Thyroid gland (tissue), 4 donors: ENCODE measurements at regions not wholly inside any gene's neighbourhood (a gene's known extent, or its start where the extent isn't known, plus 50 kb on each side); places are given as distances from the start of the nearest gene placed in this dataset.
"Not testable (repeated sequence)": the region's sequence is repeated elsewhere in the genome, so short reads cannot be mapped to it uniquely, and the experiment has no call there.

Experiments used
- DNase-seq, 2 donors: peaks; one replicate each; pipeline ENCODE4 v3.0.0-alpha.2; 2019
- H3K27ac ChIP-seq, 3 donors: fragments of 200-600 bp; sonication (generic); 1 replicate in 2 of 3; 2 replicates in 1 of 3; pipeline ENCODE4 v1.5.1; 2016 to 2019; ENCODE audit warnings: mild to moderate bottlenecking in 1 of 3, moderate library complexity in 1 of 3
- H3K27me3 ChIP-seq: fragments of 200-600 bp; sonication (generic); one replicate; pipeline ENCODE4 v1.5.1; 2019
- H3K36me3 ChIP-seq, 2 donors: fragments of 200-600 bp; sonication (generic); one replicate each; pipeline ENCODE4 v1.5.1; 2016 to 2019
- H3K4me1 ChIP-seq, 2 donors: fragments of 200-600 bp; sonication (generic); one replicate each; pipeline ENCODE4 v1.5.1; 2017 to 2019
- H3K4me3 ChIP-seq, 3 donors: fragments of 200-600 bp; sonication (generic); replicated peaks in 1 of 3; 1 replicate in 2 of 3; 2 replicates in 1 of 3; pipeline ENCODE4 v1.5.1; 2016; ENCODE audit warnings: mild to moderate bottlenecking in 1 of 3
- H3K9me3 ChIP-seq: fragments of 200-600 bp; sonication (generic); one replicate; pipeline ENCODE4 v1.5.1; 2017
- CTCF ChIP-seq, 6 experiments: fragments of 200-600 bp in 3 of 6; fragments of 450-650 bp in 3 of 6; sonication (generic) in 3 of 6; IDR thresholded peaks; one replicate each; pipeline ENCODE4 v1.5.1; 2016 to 2019; ENCODE audit warnings: antibody characterized with exemption in 6 of 6, mild to moderate bottlenecking in 2 of 6, inconsistent platforms in 1 of 6, moderate library complexity in 1 of 6
- POLR2A ChIP-seq, 2 donors: fragments of 450-650 bp; IDR thresholded peaks; one replicate each; pipeline ENCODE4 v1.6.1; 2017; ENCODE audit warnings: antibody characterized with exemption in 2 of 2, mild to moderate bottlenecking in 2 of 2, moderate library complexity in 1 of 2
- WGBS, 2 donors: methylation state at CpG; one replicate each; pipeline ENCODE4 v1.1.5; 2017; 5-methylcytosine and 5-hydroxymethylcytosine counted together
- intact Hi-C: fragments of 100-400 bp; cut with DNase I; formaldehyde crosslinking; loops from one replicate; pipeline ENCODE4 v1.15.1; 2023

GRCh38 chr5:154679501-154679900 is 75.7 kb upstream of the LARP1 start:
- no peaks in the 10 kb centered on the region for H3K27me3 ChIP-seq
- no peaks in the 10 kb centered on the region for H3K9me3 ChIP-seq
- no peaks in the 10 kb centered on the region for H3K36me3 ChIP-seq
- H3K4me1 ChIP-seq = peaks cover 4 to 17% of the 10 kb centered on the region in 2 donors
- no peak overlapping the region for H3K27ac ChIP-seq
- H3K4me3 ChIP-seq = no peak overlapping the region
- intact Hi-C loops = loop anchor here (10.0 kb wide), 1 partner anchor 185 kb away; no protein-coding TSS in a partner anchor
- TF ChIP-seq POLR2A (IDR thresholded peaks at IDR 0.05) (no peak), CTCF (IDR thresholded peaks at IDR 0.05) (no peak)
- DNase-seq = no peak
- 85 to 89% methylated on average over 3 to 4 of the region's 4 CpGs for WGBS, 2 donors

DNA sequence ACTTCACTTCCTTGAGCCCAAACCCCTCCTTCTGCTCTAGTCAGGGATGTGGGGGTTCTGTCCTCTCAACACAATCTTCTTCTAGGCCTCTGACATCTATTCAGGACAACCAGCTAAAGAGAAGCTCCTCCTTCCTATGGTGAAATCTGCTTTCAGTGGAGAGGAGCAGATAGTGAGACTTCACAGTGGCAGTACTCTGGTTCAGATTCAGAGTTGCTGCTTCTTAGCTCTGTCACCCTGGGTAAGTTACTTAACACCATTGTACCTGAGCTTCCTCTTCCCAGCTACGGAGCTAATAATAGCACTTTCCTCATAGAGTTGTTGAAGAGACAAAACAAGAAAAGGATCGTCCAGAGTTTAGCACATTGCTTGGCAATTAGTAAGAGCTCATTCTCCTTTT is 77.3 kb upstream of the LARP1 start:
- WGBS, 2 donors = 13 to 28% methylated on average over 2 of the region's 2 CpGs
- Histone ChIP-seq H3K27me3 (no peaks in the 10 kb centered on the region), H3K9me3 (no peaks in the 10 kb centered on the region), H3K27ac (no peak overlapping the region), H3K36me3 (no peaks in the 10 kb centered on the region), H3K4me3 (no peak overlapping the region), H3K4me1 (peaks cover 0 to 4% of the 10 kb centered on the region in 2 donors)
- no peak for DNase-seq
- TF ChIP-seq CTCF (IDR thresholded peaks at IDR 0.05) (no peak), POLR2A (IDR thresholded peaks at IDR 0.05) (no peak)
- intact Hi-C loops = loop anchor here (10.0 kb wide), 1 partner anchor 187 kb away; no protein-coding TSS in a partner anchor

GRCh38 chr5:154676508-154676907 is 78.7 kb upstream of the LARP1 start:
- no peak for DNase-seq
- Histone ChIP-seq H3K27ac (no peak overlapping the region), H3K4me3 (no peak overlapping the region), H3K36me3 (no peaks in the 10 kb centered on the region), H3K9me3 (no peaks in the 10 kb centered on the region), H3K4me1 (no peaks in the 10 kb centered on the region), H3K27me3 (no peaks in the 10 kb centered on the region)
- intact Hi-C loops = loop anchor here (10.0 kb wide), 1 partner anchor 188 kb away; no protein-coding TSS in a partner anchor
- 94 to 95% methylated on average over 1 of the region's 1 CpG for WGBS, 2 donors
- TF ChIP-seq CTCF (IDR thresholded peaks at IDR 0.05) (no peak), POLR2A (IDR thresholded peaks at IDR 0.05) (no peak)

DNA sequence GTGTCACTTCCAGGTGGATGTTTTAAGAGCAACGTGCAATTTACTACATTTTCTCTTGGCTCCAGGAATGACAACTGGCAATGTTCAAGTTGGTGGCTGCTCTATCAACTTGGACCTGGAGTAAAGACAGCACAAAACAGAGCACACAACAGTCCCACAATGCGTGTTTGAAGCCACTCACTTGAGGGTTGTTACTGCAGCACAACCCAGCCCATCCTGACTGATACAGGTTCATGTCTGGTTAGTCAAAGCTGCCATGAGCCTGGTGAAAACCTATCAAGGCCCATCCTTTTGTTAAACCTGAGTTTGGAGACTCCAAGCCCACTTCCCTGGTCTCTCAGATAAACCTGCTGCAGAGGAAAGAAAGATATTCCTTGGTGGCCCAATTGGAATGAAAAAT is 81.1 kb upstream of the LARP1 start:
- TF ChIP-seq POLR2A (IDR thresholded peaks at IDR 0.05) (no peak), CTCF (IDR thresholded peaks at IDR 0.05) (no peak)
- no peaks in the 10 kb centered on the region for H3K4me1 ChIP-seq
- H3K27ac ChIP-seq = no peak overlapping the region
- no peak for DNase-seq
- intact Hi-C loops = loop anchor here (10.0 kb wide), 1 partner anchor 191 kb away; no protein-coding TSS in a partner anchor
- no peaks in the 10 kb centered on the region for H3K36me3 ChIP-seq
- H3K4me3 ChIP-seq = no peak overlapping the region
- 82 to 84% methylated on average over 2 of the region's 2 CpGs for WGBS, 2 donors
- H3K27me3 ChIP-seq = no peaks in the 10 kb centered on the region
- no peaks in the 10 kb centered on the region for H3K9me3 ChIP-seq

DNA sequence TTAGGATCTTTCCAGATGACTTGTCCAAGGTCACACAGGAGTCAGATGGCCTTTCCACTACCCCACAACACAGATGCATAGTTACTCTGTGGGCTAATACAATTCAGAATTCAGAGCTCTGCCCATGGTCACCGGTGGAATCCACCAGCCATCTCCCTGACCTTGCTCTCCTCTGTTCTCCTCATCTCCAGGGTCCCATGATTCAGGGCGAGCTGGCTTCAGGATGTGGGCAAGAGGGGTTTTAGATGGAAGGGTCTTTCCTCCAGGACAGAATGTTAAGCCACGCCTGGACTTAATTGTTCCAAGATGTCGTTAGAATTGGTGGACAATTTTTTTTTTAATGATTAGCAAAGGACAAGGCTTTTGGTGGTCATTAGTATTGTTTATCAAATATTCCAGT is 81.7 kb upstream of the LARP1 start:
- 66 to 71% methylated on average over 4 of the region's 4 CpGs for WGBS, 2 donors
- no peaks in the 10 kb centered on the region for H3K36me3 ChIP-seq
- H3K27ac ChIP-seq = no peak overlapping the region
- H3K4me3 ChIP-seq = no peak overlapping the region
- no peak for DNase-seq
- intact Hi-C loops = loop anchor here (10.0 kb wide), 1 partner anchor 191 kb away; no protein-coding TSS in a partner anchor
- no peaks in the 10 kb centered on the region for H3K9me3 ChIP-seq
- no peaks in the 10 kb centered on the region for H3K27me3 ChIP-seq
- TF ChIP-seq POLR2A (IDR thresholded peaks at IDR 0.05) = no peak
- H3K4me1 ChIP-seq = no peaks in the 10 kb centered on the region

DNA sequence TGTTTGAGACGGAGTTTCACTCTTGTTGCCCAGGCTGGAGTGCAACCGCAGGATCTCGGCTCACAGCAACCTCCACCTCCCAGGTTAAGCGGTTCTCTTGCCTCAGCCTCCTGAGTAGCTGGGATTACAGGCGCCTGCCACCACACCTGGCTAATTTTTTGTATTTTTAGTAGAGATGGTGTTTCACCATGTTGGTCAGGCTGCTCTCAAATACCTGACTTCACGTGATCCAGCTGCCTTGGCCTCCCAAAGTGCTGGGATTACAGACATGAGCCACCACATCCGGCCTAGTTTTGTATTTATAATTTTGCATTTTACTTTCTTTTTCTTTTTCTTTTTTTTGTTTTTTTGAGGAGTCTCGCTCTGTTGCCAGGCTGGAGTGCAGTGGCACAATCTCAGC is 85.3 kb upstream of the LARP1 start:
- WGBS, 2 donors = 95 to 96% methylated on average over 8 of the region's 8 CpGs
- H3K4me3 ChIP-seq, H3K27me3 ChIP-seq, DNase-seq, H3K36me3 ChIP-seq, H3K4me1 ChIP-seq, H3K9me3 ChIP-seq, H3K27ac ChIP-seq: not testable (repeated sequence)
- intact Hi-C loops = loop anchor here (10.0 kb wide), 1 partner anchor 195 kb away; no protein-coding TSS in a partner anchor
